ENCODE measurements at regions not wholly inside any gene's neighbourhood (a gene's known extent, or its start where the extent isn't known, plus 50 kb on each side); places are given as distances from the start of the nearest gene placed in this dataset.

- Mint-ChIP-seq H3K9me3 (no peaks in the 10 kb centered on the region), H3K36me3 (ENCODE audit: insufficient read depth in 1 of 3, low read depth in 3 of 3) (peaks cover 0 to under 1% (median 0%) of the 10 kb centered on the region in 3 experiments; a peak in 2 of 7 replicates), H3K27me3 (ENCODE audit: low read depth) (no peaks in the 10 kb centered on the region), H3K27ac (no peak overlapping the region), H3K4me1 (peaks cover 6 to 7% of the 10 kb centered on the region in 2 experiments), H3K4me3 (no peak overlapping the region)
- no peak overlapping the region for H3K9ac ChIP-seq (ENCODE audit: extremely low read depth, insufficient read length, low read length)
- H3K27me3 ChIP-seq (ENCODE audit: insufficient read depth, low read length) = no peaks in the 10 kb centered on the region
- H2AK5ac ChIP-seq (ENCODE audit: insufficient read length, low read length) = no peak overlapping the region
- H3K4me2 ChIP-seq (ENCODE audit: insufficient read depth, insufficient read length, low read length) = no peak overlapping the region
- no peak overlapping the region for H2BK15ac ChIP-seq (ENCODE audit: low read depth, low read length)
- no peak overlapping the region for H3K56ac ChIP-seq (ENCODE audit: insufficient read length, low read depth, low read length)
- H3K4ac ChIP-seq (ENCODE audit: low read depth, low read length) = no peak overlapping the region
- H2BK20ac ChIP-seq (ENCODE audit: low read depth, low read length, poor library complexity, severe bottlenecking) = no peak overlapping the region
- no peaks in the 10 kb centered on the region for H3K9me3 ChIP-seq (ENCODE audit: control insufficient read depth, low read depth, low read length)
- no peaks in the 10 kb centered on the region for H3K23me2 ChIP-seq (ENCODE audit: insufficient read length, low read depth, low read length, poor library complexity, severe bottlenecking)
- H3K27ac ChIP-seq (ENCODE audit: insufficient read length, low read depth, low read length) = no peak overlapping the region
- H3T11ph ChIP-seq (ENCODE audit: low read length) = no peak overlapping the region
- no peak overlapping the region for H3K23ac ChIP-seq (ENCODE audit: insufficient read length, low read depth, low read length)
- TF ChIP-seq, protein P1, sequence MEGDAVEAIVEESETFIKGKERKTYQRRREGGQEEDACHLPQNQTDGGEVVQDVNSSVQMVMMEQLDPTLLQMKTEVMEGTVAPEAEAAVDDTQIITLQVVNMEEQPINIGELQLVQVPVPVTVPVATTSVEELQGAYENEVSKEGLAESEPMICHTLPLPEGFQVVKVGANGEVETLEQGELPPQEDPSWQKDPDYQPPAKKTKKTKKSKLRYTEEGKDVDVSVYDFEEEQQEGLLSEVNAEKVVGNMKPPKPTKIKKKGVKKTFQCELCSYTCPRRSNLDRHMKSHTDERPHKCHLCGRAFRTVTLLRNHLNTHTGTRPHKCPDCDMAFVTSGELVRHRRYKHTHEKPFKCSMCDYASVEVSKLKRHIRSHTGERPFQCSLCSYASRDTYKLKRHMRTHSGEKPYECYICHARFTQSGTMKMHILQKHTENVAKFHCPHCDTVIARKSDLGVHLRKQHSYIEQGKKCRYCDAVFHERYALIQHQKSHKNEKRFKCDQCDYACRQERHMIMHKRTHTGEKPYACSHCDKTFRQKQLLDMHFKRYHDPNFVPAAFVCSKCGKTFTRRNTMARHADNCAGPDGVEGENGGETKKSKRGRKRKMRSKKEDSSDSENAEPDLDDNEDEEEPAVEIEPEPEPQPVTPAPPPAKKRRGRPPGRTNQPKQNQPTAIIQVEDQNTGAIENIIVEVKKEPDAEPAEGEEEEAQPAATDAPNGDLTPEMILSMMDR (conservative IDR thresholded peaks at IDR 0.05) = no peak
- H3K18ac ChIP-seq (ENCODE audit: insufficient read length, low read depth, low read length) = no peak overlapping the region
- no peak overlapping the region for H2BK5ac ChIP-seq (ENCODE audit: insufficient read length, low read length)
- H2BK120ac ChIP-seq (ENCODE audit: low read depth, low read length, poor library complexity, severe bottlenecking) = no peak overlapping the region
- H2BK12ac ChIP-seq (ENCODE audit: insufficient read length, low read depth, low read length) = no peak overlapping the region
- H3K79me2 ChIP-seq (ENCODE audit: insufficient read depth, low read length) = no peaks in the 10 kb centered on the region
- no peak overlapping the region for H4K5ac ChIP-seq (ENCODE audit: insufficient read length, low read depth, low read length)
- DNase-seq = no peak
- no peaks in the 10 kb centered on the region for H4K20me1 ChIP-seq (ENCODE audit: control insufficient read depth, insufficient read depth, insufficient read length)
- H3K14ac ChIP-seq (ENCODE audit: insufficient read depth, low read length) = no peak overlapping the region
- no peak overlapping the region for H4K8ac ChIP-seq (replicated peaks; ENCODE audit: insufficient read length, low read depth, low read length)
- H4K91ac ChIP-seq (ENCODE audit: insufficient read length, low read depth, low read length) = no peak overlapping the region
- no peaks in the 10 kb centered on the region for H3K4me1 ChIP-seq (ENCODE audit: insufficient read depth, low read length)
- no peaks in the 10 kb centered on the region for H3K79me1 ChIP-seq (ENCODE audit: insufficient read depth, low read depth, low read length, poor library complexity, severe bottlenecking)
- no peak overlapping the region for H2AFZ ChIP-seq (ENCODE audit: low read length)
These were observed 88.7 kb downstream of the EDNRB start for GRCh38 chr13:77829963-77830362.

Measured in H9 (cell line).